ENCODE measurements at regions not wholly inside any gene's neighbourhood (a gene's known extent, or its start where the extent isn't known, plus 50 kb on each side); places are given as distances from the start of the nearest gene placed in this dataset.

DNA sequence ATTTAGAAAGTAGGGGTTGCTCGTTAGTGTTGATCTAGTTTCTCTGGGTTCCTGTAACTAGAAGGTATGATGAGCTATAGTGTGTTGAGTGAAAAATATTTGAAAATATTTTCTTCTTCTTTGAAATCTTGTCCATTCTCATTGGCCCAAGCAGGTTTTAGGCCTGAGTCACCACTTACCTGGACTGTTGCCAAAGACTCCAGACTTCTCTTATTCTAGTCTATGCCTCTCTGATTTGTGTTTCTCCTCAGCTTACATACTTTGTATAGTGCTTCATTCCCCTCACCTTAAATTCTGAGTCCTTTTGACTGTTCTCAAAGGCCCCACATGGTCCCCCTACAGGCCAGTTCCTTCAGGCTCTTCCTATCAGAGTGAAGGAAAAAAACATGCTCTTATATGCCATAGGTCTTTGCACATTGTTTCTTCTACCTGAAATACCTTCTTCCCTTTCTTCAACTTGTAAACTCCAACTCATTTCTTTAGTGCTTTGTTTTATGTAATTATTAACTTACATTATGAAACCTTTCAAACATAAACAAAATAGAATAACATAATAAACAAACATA is 258.2 kb downstream of the PPP1R2C start:
- ATAC-seq: no peak

DNA sequence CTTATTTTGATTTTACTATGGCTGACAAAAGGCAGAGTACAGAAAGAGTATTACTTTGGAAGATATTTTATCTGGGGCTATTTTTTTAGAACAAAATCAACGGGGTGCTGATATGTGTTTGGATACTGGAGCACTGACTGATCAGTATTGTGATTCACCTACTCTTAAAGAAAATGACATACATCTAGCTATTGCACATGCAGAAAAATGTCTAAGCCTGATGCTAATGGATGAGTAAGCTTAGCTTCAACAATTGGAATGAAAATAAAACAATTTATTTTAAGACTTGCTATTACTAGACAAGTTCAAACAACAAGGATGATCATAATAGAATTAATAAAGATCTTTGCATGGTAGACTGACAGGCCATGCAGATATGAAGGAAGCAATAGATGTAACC is 262.0 kb downstream of the PPP1R2C start:
- no peak for ATAC-seq

DNA sequence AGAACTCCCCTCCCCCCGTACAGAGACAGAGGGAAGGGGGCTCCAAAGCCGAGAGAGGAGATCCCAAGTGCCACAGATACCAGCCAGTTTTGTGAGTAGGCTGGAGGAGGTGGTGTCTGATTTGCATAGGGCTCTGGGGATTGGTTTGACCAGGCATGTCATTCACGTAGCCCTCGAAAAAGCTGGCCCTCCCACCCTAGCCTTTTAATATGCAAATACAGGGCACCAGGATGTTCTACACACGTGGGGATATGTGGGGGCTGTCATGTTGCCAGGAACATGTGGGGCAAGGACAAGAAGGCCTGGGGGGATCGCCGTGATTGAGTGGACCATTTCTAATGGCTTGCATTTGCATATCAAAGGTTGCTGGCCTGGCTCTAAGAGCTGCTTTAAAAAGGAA is 272.9 kb downstream of the PPP1R2C start:
- ATAC-seq: no peak

DNA sequence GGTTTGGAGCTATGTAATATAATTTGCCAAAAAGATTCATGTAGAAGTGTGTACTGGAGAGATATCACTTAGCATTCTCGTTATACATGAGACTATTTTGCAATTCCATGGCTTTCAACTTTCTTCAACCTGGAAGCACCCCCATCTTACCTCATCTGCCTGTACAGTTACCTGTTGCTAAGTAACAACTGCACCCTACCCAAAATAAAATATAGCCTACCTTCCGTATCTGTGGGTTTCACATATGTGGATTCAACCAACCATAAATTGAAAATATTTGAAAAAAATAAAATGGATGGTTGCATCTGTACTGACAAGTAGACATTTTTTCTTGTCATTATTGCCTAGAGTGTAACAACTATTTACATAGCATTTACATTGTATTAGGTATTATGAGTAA is 278.3 kb downstream of the PPP1R2C start:
- ATAC-seq: no peak

DNA sequence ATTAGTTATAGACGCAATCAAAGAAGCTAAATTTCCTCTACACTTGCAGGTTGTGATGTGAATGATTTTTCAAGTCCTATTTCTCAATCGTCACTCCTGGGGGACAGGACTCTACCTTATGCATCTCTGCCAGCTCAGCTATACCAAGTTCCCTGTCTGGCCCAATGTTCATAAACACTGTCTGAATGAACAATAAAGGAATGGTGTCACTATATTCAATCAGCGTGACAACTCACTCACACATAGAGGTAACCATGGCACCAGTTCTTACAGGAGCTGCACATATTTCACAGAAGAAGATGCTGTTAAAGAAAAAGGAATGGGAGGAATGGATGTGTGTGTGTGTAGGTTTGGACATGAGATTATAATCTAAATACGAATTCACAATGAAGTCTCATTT is 280.6 kb downstream of the PPP1R2C start:
- ATAC-seq: no peak

DNA sequence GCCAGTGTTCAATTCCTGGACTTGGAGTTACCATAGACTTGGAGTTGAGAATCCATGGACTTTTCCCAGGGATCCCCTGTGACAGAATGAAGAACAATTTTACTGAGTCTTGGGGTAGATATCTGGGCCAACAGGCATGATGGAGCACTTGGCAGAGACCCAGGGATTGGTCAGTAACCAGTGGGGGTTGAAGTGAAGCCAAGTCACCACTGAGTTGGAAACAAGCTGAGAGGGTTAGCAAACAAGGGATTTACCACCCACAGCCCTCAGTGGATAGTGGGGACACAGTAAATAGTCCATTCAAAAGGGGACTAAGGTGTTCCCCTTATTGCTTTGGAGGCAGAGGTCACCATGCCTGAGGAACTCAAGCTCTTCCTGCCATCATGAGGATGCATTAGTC is 281.7 kb downstream of the PPP1R2C start:
- ATAC-seq: no peak

DNA sequence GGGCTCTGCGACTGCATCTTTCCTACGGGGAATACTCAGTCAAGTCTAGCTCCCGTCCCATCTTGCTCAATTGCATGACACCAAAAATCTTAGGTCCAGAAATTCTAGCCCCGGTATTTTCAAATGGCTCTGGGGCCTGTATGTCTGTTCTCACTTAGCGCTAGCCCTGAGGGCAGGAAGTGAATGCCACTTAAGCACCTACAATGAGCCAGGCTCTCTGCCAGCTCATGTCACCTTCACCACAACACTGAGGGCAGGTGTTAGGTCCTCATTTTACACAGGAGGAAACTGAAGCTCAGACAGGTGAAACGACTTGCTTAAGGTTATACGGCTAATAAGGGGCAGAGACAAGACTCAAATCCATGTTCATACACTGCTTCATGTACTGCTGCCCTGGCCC is 282.8 kb downstream of the PPP1R2C start:
- no peak for ATAC-seq

DNA sequence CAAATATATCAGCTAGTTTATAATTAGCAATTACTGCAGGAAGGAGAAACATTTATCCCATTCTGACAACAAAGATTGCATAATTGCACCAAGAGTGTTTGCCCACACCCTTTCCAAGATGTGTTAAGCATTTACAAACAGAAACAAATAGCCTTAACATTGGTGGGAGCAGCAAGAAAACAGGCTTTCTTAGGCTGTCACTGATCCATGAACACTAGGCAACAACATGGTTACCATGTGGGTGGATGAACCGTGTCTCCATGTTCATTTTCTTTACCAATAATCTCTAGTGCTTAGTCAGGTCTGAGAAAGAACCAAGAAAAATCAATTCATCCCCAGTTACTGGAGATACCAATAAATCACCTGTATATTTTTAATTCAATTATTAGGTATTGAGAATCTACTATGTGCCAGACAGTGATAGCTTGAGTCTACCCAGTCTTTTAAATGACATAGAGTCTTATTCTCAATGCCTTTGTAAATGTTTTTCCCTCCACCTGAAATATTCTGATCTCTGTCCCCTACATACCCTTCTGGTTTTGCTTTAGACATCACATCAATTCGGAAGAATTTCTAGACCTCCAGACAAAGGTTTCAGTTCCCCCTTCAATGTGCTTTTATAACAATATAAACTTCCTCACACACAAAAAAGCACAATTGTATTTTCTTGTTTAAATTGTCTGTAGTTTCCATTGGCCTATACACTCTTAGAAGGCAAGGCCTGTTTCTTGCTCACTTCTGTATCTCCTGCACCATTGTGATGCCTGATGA is 286.6 kb downstream of the PPP1R2C start:
- ATAC-seq: no peak

DNA sequence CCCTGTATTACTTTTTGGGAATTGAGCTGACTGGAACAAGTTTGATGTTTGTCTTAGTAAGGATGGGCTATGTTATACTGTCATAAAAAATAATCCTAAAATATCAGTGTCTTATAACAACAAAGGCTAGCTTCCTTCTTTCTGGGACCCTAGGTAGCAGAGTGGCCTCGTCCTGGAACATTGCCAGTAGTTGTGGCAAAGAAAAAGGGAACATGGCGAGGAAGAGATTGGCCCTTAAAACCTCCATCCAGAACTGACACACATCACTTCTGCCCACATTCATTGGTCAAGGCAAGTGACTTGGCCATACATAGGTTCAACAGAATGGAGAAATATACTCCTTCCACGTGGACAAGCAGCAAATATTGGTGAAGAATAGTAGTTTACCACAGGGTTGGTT is 287.9 kb downstream of the PPP1R2C start:
- no peak for ATAC-seq

DNA sequence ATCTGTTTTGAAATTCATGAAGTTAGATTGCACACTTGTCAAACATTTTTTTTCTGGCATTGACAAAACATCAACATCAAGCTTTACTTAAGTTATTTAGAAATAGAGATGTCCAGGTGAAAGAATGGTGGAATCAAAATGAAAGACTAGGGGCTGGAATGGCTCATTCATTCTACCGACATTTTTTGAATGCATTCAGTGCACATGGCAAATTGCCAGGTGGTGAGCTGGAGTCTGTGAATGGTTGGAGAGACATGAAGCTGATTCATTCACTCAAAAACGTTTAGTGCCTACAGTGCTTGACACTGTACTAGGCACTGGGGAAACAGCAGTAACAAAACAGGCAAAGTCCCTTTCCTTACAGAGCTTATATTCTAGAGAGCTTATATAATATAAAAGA is 292.4 kb downstream of the PPP1R2C start:
- no peak for ATAC-seq

DNA sequence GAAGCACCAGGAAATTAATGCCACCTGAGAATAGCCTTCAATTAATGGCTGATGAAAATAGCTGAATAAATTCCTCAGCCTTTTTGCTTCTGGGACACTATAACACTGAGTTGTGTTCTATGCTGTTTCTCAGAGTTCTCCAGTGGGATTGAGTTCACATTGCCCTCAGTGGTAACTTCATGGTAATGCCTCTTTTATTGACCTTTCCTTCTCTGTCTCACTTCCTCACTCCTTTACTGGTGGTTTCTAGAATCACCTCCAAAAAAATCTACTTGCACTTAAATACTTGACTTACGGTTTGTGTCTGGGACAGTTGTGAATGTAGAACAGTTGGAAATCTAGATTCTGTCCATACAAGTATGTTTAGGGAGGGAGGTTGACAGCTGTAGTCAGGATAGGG is 293.7 kb downstream of the PPP1R2C start:
- ATAC-seq: no peak

DNA sequence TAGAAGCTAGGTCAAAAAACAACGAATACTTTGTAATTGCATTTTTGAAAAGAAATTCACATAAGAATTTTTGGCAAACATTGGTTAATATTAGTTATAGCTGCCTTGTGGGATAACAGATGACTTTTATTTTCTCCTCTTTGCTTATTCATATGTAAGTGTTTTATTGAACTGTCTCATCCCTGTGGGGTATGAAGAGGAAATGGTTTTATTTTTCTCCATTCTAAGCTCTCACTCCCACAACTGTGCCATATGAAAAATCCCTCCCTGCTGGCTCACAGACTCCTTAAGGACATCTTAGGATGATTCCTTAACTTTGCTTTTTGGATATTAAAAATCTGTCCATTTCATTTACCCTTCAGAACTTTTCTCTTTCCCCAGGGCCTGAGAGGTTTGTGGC is 300.6 kb downstream of the PPP1R2C start:
- no peak for ATAC-seq

DNA sequence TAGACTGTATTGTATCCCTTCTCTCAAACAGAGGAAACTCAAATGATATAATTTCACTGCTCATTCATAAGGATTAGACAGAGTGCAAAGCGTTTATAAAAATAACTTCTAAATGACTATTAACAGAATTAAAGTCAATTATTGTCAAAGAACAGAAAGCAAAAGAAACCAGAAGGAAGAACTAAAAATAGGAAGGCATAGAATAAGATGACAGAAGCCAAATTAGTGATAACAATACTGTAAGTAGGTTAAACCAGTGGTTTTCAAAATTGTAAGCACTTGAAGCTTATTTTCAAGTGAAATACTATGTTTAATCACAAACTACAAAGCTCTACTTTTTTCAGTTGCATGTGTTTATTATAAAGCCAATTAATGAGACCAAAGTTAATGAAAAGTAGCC is 305.2 kb downstream of the PPP1R2C start:
- no peak for ATAC-seq

DNA sequence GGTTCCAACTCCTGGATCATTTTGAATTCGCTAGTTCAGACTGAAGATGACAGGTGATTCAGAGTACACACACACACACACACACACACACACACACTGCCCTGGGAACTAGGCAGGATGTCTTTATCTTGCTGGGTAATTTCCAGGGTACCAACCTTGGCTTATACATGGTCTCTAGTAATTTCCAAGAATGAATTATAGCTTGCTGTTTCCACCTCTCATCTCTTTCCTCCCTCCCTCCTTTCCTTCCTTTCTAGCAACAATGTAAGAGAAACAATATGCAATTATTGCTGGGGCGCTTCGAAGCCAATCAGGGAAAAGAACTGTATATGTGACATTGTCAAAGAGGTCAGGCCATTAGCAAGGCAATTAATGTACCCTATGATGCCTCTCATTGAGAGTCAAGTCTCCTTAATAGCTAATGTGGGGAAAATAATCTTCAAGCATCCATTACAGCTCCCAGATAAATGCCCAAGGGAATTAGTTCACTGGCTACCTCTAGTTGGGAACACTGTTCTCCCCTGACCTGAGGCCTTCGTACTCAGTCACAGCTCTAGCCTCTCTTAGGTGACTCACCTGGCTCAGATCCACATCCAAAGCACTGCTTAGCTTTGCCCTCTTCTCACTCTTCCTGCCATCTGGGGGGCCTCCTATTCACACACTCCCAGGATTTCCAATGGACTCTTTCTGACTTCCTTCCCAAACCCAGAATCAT is 311.5 kb downstream of the PPP1R2C start:
- no peak for ATAC-seq

DNA sequence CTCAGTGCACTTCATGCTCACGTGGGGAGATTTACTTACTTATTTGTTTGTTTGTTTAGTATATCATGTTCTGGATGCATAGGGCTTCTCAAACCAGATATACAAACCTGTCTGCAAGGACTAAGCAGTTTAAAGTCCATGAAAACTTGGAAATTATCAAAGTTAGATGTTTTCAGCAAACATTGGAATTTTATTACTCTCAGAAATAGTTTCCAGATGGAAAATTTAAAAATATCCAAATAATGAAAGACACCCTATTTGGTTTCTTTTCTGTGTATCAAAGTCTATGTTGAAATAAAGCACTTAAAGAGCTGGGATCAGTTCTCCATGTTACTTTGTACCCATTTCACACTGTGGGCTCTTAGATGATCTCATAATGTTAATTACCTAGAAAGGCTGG is 312.1 kb downstream of the PPP1R2C start:
- ATAC-seq: no peak

DNA sequence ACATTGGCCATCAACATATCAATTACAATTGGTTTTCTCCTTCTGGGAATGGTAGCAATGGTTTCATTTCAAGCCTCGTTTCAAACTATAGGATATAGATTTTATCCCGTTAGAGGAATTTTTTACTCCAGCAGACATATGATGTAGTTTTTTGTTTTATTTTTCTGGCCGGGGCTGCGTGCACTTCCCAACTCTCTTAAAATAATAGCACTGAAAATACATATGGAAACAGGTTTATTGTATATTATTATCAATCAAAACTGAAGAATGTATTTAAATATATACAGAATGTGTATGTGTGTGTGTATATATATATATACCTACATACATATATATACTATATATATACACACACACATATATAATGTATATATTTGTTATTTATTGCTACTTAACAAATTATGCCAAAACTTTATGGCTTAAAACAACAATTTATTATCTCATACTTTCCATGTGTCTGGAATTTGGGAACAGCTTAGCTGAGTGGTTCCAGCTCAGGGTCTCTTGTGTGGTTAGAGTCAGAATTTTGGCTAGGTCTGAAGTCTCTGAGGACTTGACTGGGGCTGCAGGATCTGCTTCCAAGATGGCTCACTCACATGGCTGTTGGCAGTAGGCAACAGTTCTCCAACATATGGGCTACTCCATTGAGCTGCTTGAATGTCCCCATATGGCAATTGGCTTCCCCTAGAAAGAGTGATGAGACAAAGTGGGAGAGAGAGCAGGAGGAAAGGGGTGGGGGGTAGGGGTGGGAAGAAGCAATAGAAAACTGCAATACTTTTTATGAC is 314.1 kb downstream of the PPP1R2C start:
- ATAC-seq: no peak

DNA sequence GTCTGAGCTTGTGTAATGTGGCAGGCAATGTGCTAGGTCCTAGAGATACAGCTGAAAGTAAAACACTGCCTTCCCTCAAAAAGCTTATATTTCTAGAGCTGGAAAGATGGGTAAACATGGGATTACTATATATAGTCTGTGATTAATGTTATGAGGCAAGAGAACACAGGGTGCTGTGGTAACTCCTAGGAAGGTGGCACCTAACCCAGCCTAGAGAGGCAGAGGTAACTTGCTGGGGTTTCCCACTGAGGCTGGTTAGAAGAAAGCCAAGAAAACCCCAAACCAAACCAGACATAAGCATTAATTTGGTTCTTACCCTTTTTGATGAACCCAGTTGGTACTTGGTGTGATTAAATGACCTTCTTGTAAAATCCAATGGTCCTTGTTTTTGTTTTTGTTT is 315.0 kb downstream of the PPP1R2C start:
- ATAC-seq: no peak

DNA sequence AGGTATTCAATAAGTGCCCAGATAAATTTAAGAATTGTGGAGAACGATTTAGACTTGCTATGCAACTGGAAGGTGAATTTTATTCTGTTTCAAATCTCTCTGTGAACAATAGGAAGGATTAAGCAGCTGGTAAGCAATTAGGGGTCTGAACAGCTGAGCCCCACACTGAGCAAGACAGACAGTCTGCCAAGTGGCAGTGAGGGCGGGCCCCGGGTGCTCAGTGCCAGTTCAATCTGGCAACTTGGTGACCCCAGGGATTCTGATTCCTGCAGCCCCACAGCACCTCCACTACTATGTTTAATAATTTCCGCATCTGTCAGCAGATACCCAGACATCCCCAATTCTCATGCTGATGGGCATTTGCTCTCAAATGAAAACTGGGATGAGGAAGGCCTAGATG is 317.3 kb downstream of the PPP1R2C start:
- no peak for ATAC-seq

DNA sequence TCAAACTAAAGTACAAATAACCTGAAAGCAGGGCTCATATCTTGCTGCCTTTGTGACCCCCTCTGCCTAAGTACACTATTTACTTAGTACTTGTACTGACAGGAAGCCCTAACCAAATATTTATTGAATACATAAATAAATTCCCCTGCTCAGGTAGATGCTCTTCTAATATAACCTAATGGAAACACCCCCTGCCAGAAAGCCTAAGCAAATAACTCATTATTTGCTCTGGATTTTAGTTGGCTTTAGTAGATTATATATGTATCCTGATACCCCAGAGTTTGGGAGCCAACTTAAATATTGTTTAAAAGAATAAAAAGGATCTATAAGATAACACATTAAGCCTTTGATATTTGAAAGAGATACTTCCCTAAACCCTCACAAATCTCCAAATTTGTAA is 318.2 kb downstream of the PPP1R2C start:
- ATAC-seq: no peak

DNA sequence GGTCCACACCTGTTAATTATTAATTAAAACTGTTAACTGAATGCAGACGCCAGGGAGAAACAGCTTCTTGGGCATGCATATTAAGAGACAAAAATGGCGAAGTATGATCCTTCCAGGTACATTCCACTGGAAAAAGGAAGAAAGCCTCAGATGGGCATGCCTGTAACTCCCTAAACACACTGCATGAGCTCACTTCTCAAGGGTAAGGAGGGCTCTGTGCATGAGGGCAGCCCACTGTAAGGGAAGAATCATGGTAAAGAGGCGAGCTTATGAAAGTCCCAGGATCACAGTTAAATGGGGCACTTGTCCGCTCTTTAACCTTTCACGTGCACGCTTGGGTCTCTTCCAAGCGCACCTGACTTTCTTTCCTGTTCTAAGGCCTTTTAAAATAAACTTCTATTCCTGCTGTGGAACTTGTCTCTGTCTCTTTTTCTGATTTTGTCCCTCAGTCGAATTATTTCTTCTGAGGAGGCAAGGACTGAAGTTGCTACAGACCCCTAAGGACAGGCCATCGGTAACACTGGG is 321.7 kb downstream of the PPP1R2C start:
- ATAC-seq: no peak

DNA sequence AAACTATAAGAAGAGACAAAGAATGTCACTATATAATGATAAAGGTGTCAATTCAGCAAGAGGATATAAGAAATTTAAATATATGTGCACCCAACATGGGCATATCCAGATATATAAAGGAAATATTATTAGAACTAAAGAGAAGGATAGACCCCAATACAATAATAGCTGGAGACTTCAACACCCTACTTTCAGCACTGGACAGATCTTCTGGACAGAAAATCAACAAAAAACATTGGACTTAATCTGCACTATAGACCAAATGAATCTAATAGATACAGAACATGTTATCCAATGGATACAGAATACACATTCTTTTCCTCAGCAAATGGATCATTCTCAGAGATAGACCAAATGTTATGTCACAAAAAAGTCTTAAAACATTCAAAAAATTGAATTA is 327.7 kb downstream of the PPP1R2C start:
- no peak for ATAC-seq

DNA sequence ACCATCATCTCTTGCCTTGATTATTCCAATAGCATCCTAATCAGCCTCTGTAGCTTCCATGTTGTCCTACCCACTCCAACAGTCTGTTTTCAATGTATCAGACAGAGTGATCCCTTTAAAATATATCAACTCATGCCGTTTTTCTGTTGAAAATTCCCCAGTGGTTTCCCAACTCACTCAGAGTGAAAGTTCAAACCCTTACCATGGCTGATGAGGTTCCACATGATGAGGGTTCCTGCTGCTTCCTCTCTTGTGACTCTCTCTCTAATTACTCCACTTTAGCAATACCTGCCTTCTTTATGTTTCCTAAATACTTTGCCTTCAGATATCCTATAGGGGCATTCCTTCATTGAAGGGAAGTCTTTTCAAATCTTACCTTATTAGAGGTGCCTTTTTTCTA is 334.7 kb downstream of the PPP1R2C start:
- ATAC-seq: no peak

DNA sequence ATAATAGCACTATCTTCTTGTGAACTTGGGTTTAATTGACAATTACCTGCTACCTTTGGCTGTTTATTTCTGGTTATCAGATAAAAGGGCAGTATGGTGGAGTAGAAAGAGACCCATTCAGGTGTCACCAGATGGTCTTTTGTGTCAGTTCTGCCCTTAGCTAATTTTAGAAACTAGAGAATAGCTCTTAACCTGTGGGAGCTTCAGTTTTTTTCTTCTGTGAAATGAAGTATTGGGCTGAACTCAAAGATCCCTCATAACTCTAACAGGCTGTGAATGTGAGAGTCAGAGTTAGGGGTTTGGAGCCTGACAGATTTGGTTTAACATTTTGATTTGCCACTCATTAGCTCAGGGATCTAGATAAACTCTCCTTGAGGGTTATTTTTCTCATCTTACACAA is 335.2 kb downstream of the PPP1R2C start:
- no peak for ATAC-seq

Data from esophagus mucosa (tissue), 1 donor.